Neutrophil (primary cell): ENCODE measurements at regions not wholly inside any gene's neighbourhood (a gene's known extent, or its start where the extent isn't known, plus 50 kb on each side); places are given as distances from the start of the nearest gene placed in this dataset.

ENCODE experiments used
- H3K27ac ChIP-seq: fragments of 200-600 bp; sonication (generic); 2 replicates; pipeline ENCODE4 v1.5.1; 2016; ENCODE audit warnings: mild to moderate bottlenecking, moderate library complexity
- H3K27me3 ChIP-seq: fragments of 200-600 bp; sonication (generic); 2 replicates; pipeline ENCODE4 v1.6.0; 2016; ENCODE audit warnings: mild to moderate bottlenecking
- H3K36me3 ChIP-seq: fragments of 200-600 bp; sonication (generic); 2 replicates; pipeline ENCODE4 v1.5.1; 2017
- H3K4me1 ChIP-seq, 2 experiments: fragments of 200-600 bp in 1 of 2; sonication (generic) in 1 of 2; 1 replicate in 1 of 2; 2 replicates in 1 of 2; pipeline versions ENCODE4 v1.5.1 to v1.6.1; 2013 to 2016; ENCODE audit warnings: low read depth in 1 of 2, low read length in 1 of 2, mild to moderate bottlenecking in 1 of 2, moderate library complexity in 1 of 2; ENCODE audit not compliant: control insufficient read depth in 1 of 2, insufficient read depth in 1 of 2
- H3K4me3 ChIP-seq, 2 experiments: fragments of 200-600 bp in 1 of 2; sonication (generic) in 1 of 2; 1 replicate in 1 of 2; 2 replicates in 1 of 2; pipeline ENCODE4 v1.5.1; 2013 to 2016; ENCODE audit warnings: low read depth in 1 of 2, low read length in 1 of 2, mild to moderate bottlenecking in 1 of 2, moderate library complexity in 1 of 2
- H3K9me3 ChIP-seq: fragments of 200-600 bp; sonication (generic); 2 replicates; pipeline ENCODE4 v1.5.1; 2016
- CTCF ChIP-seq: fragments of 200-600 bp; sonication (generic); IDR thresholded peaks from 2 replicates; pipeline ENCODE4 v1.5.1; 2016; ENCODE audit warnings: antibody characterized with exemption

GRCh38 chr10:50961297-50961696, 75.9 kb upstream of the A1CF start:
- no peaks in the 10 kb centered on the region for H3K27me3 ChIP-seq
- no peak overlapping the region for H3K4me3 ChIP-seq
- no peaks in the 10 kb centered on the region for H3K4me1 ChIP-seq
- no peaks in the 10 kb centered on the region for H3K36me3 ChIP-seq
- no peak overlapping the region for H3K27ac ChIP-seq
- TF ChIP-seq CTCF = no peak
- H3K9me3 ChIP-seq = no peaks in the 10 kb centered on the region

- Histone ChIP-seq H3K36me3 (no peaks in the 10 kb centered on the region), H3K4me1 (no peaks in the 10 kb centered on the region), H3K27ac (no peak overlapping the region), H3K9me3 (no peaks in the 10 kb centered on the region), H3K27me3 (no peaks in the 10 kb centered on the region), H3K4me3 (no peak overlapping the region)
- no peak for TF ChIP-seq CTCF
Measured at GRCh38 chr10:50963063-50963462, 77.6 kb upstream of the A1CF start.

- H3K9me3 ChIP-seq = no peaks in the 10 kb centered on the region
- H3K4me3 ChIP-seq = no peak overlapping the region
- H3K36me3 ChIP-seq = no peaks in the 10 kb centered on the region
- no peaks in the 10 kb centered on the region for H3K4me1 ChIP-seq
- TF ChIP-seq CTCF = no peak
- no peak overlapping the region for H3K27ac ChIP-seq
- H3K27me3 ChIP-seq = no peaks in the 10 kb centered on the region
Measured at GRCh38 chr10:50968386-50969091, 83.1 kb upstream of the A1CF start.

GRCh38 chr10:50972591-50972990, 87.2 kb upstream of the A1CF start:
- Histone ChIP-seq H3K27ac (no peak overlapping the region), H3K9me3 (no peaks in the 10 kb centered on the region), H3K27me3 (no peaks in the 10 kb centered on the region), H3K4me1 (no peaks in the 10 kb centered on the region), H3K4me3 (no peak overlapping the region), H3K36me3 (no peaks in the 10 kb centered on the region)
- no peak for TF ChIP-seq CTCF

- no peak overlapping the region for H3K4me3 ChIP-seq
- H3K27me3 ChIP-seq = peaks cover 9% of the 10 kb centered on the region
- no peak overlapping the region for H3K27ac ChIP-seq
- no peak for TF ChIP-seq CTCF
- no peaks in the 10 kb centered on the region for H3K9me3 ChIP-seq
- H3K4me1 ChIP-seq = no peaks in the 10 kb centered on the region
- no peaks in the 10 kb centered on the region for H3K36me3 ChIP-seq
Measured at GRCh38 chr10:50981385-50981784, 92.9 kb upstream of the PRKG1 start.
